ENCODE measurements at regions not wholly inside any gene's neighbourhood (a gene's known extent, or its start where the extent isn't known, plus 50 kb on each side); places are given as distances from the start of the nearest gene placed in this dataset.

GRCh38 chr12:16437926-16438325, 90.5 kb downstream of the MGST1 start (continued):
- TF ChIP-seq BCL6B (tag by site-specific recombination; IDR thresholded peaks at IDR 0.05) (no peak), ZNF239 (tag by site-specific recombination; IDR thresholded peaks at IDR 0.05) (no peak), ZBTB44 (tag by site-specific recombination; IDR thresholded peaks at IDR 0.05) (no peak), YY1 (tag by site-specific recombination; IDR thresholded peaks at IDR 0.05) (no peak), IKZF3 (tag by site-specific recombination; IDR thresholded peaks at IDR 0.05) (no peak)

GRCh38 chr12:16449459-16449858, 102.0 kb downstream of the MGST1 start:
- TF ChIP-seq, protein P1, sequence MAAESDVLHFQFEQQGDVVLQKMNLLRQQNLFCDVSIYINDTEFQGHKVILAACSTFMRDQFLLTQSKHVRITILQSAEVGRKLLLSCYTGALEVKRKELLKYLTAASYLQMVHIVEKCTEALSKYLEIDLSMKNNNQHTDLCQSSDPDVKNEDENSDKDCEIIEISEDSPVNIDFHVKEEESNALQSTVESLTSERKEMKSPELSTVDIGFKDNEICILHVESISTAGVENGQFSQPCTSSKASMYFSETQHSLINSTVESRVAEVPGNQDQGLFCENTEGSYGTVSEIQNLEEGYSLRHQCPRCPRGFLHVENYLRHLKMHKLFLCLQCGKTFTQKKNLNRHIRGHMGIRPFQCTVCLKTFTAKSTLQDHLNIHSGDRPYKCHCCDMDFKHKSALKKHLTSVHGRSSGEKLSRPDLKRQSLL (tag by site-specific recombination; IDR thresholded peaks at IDR 0.05): no peak
- no peak for TF ChIP-seq ZNF19 (tag by site-specific recombination; IDR thresholded peaks at IDR 0.05; ENCODE audit: low read depth)
- no peak for TF ChIP-seq ZNF121 (tag by site-specific recombination; IDR thresholded peaks at IDR 0.05)
- no peak for TF ChIP-seq ZNF138 (tag by site-specific recombination; IDR thresholded peaks at IDR 0.05; ENCODE audit: borderline replicate concordance)
- TF ChIP-seq GLIS1 (tag by site-specific recombination; IDR thresholded peaks at IDR 0.05): no peak
- no peak for TF ChIP-seq ZNF202 (tag by site-specific recombination; IDR thresholded peaks at IDR 0.05; ENCODE audit: borderline replicate concordance)
- no peak for TF ChIP-seq ZNF830 (tag by site-specific recombination; IDR thresholded peaks at IDR 0.05; ENCODE audit: low read depth)
- no peak for TF ChIP-seq ZNF394 (tag by site-specific recombination; IDR thresholded peaks at IDR 0.05; ENCODE audit: borderline replicate concordance)
- TF ChIP-seq SP7 (tag by site-specific recombination; IDR thresholded peaks at IDR 0.05): no peak
- TF ChIP-seq ZEB2 (tag by site-specific recombination; IDR thresholded peaks at IDR 0.05): no peak
- TF ChIP-seq ZNF16 (tag by site-specific recombination; IDR thresholded peaks at IDR 0.05; ENCODE audit: low read depth): no peak
- no peak for TF ChIP-seq HOXD13 (CRISPR knock-in tag; IDR thresholded peaks at IDR 0.05; ENCODE audit: borderline replicate concordance)
- no peak for TF ChIP-seq ZNF704 (tag by site-specific recombination; IDR thresholded peaks at IDR 0.05)
- TF ChIP-seq ZNF221 (tag by site-specific recombination; IDR thresholded peaks at IDR 0.05; ENCODE audit: borderline replicate concordance): no peak
- Histone ChIP-seq H3K9me3 (ENCODE audit: control insufficient read depth, insufficient read depth, low read depth, low read length) (no peaks in the 10 kb centered on the region), H3K36me3 (ENCODE audit: control insufficient read depth in 2 of 2, insufficient read depth in 1 of 2, low read length in 2 of 2) (no peaks in the 10 kb centered on the region), H3K4me3 (ENCODE audit: low read depth, low read length) (no peak overlapping the region), H3K4me1 (ENCODE audit: control insufficient read depth, insufficient read depth, low read length) (no peaks in the 10 kb centered on the region), H3K27ac (ENCODE audit: extremely low read depth, low read depth, low read length) (no peak overlapping the region)
- POLR2A ChIA-PET: no interaction called here
- CTCF ChIA-PET: interaction anchor here (0.6 kb wide), 1 partner anchor 208 kb away, joined by 3 read pairs; no protein-coding TSS in a partner anchor

DNA sequence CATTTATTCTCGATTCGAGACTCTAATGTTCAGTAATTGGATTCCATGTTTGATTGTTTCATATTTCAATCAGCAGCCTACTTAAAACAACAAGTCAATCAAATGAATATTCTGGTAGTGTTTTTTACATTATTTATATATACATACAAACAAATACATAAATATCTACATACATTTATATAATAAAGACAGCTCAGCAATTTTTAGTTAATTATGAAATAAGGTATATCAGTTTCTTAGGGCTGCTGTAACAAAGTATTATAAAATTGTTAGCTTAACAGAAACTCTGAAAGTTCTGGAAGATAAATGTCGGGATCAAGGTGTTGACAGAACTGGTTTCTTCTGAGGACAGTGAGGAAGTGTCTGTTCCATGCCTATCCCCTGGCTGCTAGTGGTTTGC, 105.9 kb downstream of the MGST1 start:
- POLR2A ChIA-PET: no interaction called here
- no peaks in the 10 kb centered on the region for H3K4me1 ChIP-seq (ENCODE audit: control insufficient read depth, insufficient read depth, low read length)
- CTCF ChIA-PET: no interaction called here
- H3K36me3 ChIP-seq (ENCODE audit: control insufficient read depth in 2 of 2, insufficient read depth in 1 of 2, low read length in 2 of 2): no peaks in the 10 kb centered on the region
- no peak overlapping the region for H3K4me3 ChIP-seq (ENCODE audit: low read depth, low read length)
- no peaks in the 10 kb centered on the region for H3K9me3 ChIP-seq (ENCODE audit: control insufficient read depth, insufficient read depth, low read depth, low read length)
- no peak overlapping the region for H3K27ac ChIP-seq (ENCODE audit: extremely low read depth, low read depth, low read length)
- TF ChIP-seq HOXD13 (CRISPR knock-in tag; IDR thresholded peaks at IDR 0.05; ENCODE audit: borderline replicate concordance) (no peak), ZNF214 (tag by site-specific recombination; IDR thresholded peaks at IDR 0.05; ENCODE audit: borderline replicate concordance) (no peak), ZNF23 (tag by site-specific recombination; IDR thresholded peaks at IDR 0.05; ENCODE audit: borderline replicate concordance) (no peak), ZNF138 (tag by site-specific recombination; IDR thresholded peaks at IDR 0.05; ENCODE audit: borderline replicate concordance) (no peak), ZBTB7A (tag by site-specific recombination; IDR thresholded peaks at IDR 0.05; ENCODE audit: low read depth) (no peak), ZSCAN18 (tag by site-specific recombination; IDR thresholded peaks at IDR 0.05) (no peak), MEIS1 (CRISPR knock-in tag; IDR thresholded peaks at IDR 0.05; ENCODE audit: borderline replicate concordance) (no peak), ZNF175 (tag by site-specific recombination; IDR thresholded peaks at IDR 0.05) (no peak)
- TF ChIP-seq, protein P1 (tag by site-specific recombination; IDR thresholded peaks at IDR 0.05): no peak
